Endodermal cell (in vitro differentiated cells): ENCODE measurements at regions not wholly inside any gene's neighbourhood (a gene's known extent, or its start where the extent isn't known, plus 50 kb on each side); places are given as distances from the start of the nearest gene placed in this dataset.

ENCODE experiments used
- DNase-seq: peaks from one replicate; pipeline ENCODE4 v3.0.0-alpha.2; 2017
- H3K27ac ChIP-seq: 2 replicates; pipeline ENCODE4 v1.5.1; 2013; ENCODE audit warnings: mild to moderate bottlenecking, low read depth, low read length, moderate library complexity
- H3K27me3 ChIP-seq: 2 replicates; pipeline ENCODE4 v1.6.1; 2013; ENCODE audit warnings: mild to moderate bottlenecking, low read length, moderate library complexity; ENCODE audit not compliant: insufficient read depth, control insufficient read depth, poor library complexity, severe bottlenecking
- H3K36me3 ChIP-seq: 2 replicates; pipeline ENCODE4 v1.7.0; 2013; ENCODE audit warnings: mild to moderate bottlenecking, low read length, moderate library complexity; ENCODE audit not compliant: control insufficient read depth, insufficient read depth
- H3K4me1 ChIP-seq: one replicate; pipeline ENCODE4 v1.7.0; 2013; ENCODE audit warnings: low read length; ENCODE audit not compliant: control insufficient read depth, insufficient read depth
- H3K4me3 ChIP-seq: 2 replicates; pipeline ENCODE4 v1.5.1; 2013; ENCODE audit warnings: mild to moderate bottlenecking, low read length, moderate library complexity
- H3K9ac ChIP-seq: 2 replicates; pipeline ENCODE4 v1.6.1; 2013; ENCODE audit warnings: mild to moderate bottlenecking, low read length, moderate library complexity; ENCODE audit not compliant: poor library complexity, severe bottlenecking; ENCODE audit errors: extremely low read depth
- H3K9me3 ChIP-seq: 2 replicates; pipeline ENCODE4 v1.6.1; 2013; ENCODE audit warnings: mild to moderate bottlenecking, low read length, moderate library complexity; ENCODE audit not compliant: control insufficient read depth
- H3K27ac Mint-ChIP-seq: 2 replicates; pipeline ENCODE4 v1.8.0; 2020; ENCODE audit warnings: mixed read lengths
- H3K27me3 Mint-ChIP-seq: 2 replicates; pipeline ENCODE4 v1.8.0; 2021; ENCODE audit warnings: mild to moderate bottlenecking, mixed read lengths; ENCODE audit not compliant: insufficient read depth
- H3K36me3 Mint-ChIP-seq: 2 replicates; pipeline ENCODE4 v1.8.0; 2020; ENCODE audit warnings: low read depth, mixed read lengths
- H3K4me1 Mint-ChIP-seq: 2 replicates; pipeline ENCODE4 v1.8.0; 2020; ENCODE audit warnings: mixed read lengths
- H3K4me3 Mint-ChIP-seq: 2 replicates; pipeline ENCODE4 v1.8.0; 2020; ENCODE audit warnings: mild to moderate bottlenecking, moderate library complexity, mixed read lengths
- H3K9me3 Mint-ChIP-seq: 2 replicates; pipeline ENCODE4 v1.8.0; 2020; ENCODE audit warnings: mild to moderate bottlenecking, mixed read lengths
- CTCF ChIP-seq: fragments of 200-600 bp; sonication (generic); conservative IDR thresholded peaks from 2 replicates; pipeline ENCODE4 v1.5.0; 2021; ENCODE audit warnings: antibody characterized with exemption, mild to moderate bottlenecking
- WGBS, 2 experiments: methylation state at CpG; one replicate each; pipeline versions ENCODE4 v1.1.5 to v1.1.7; 2013; ENCODE audit warnings: missing lambda C conversion rate in 2 of 2, mixed read lengths in 1 of 2; ENCODE audit not compliant: insufficient coverage in 1 of 2, insufficient read length in 1 of 2; 5-methylcytosine and 5-hydroxymethylcytosine counted together

GRCh38 chr11:45501392-45502225 lies 163.8 kb downstream of the CHST1 start:
- no peak overlapping the region for H3K4me3 ChIP-seq
- no peak overlapping the region for H3K9ac ChIP-seq
- 71 to 83% methylated on average over 8 to 9 of the region's 9 CpGs for WGBS, 2 experiments
- peak overlapping the region; percentile 97 for H3K27ac ChIP-seq
- Mint-ChIP-seq H3K9me3 (peaks cover 8% of the 10 kb centered on the region), H3K36me3 (no peaks in the 10 kb centered on the region), H3K27me3 (peaks cover 12% of the 10 kb centered on the region), H3K4me3 (no peak overlapping the region), H3K4me1 (peaks cover 6% of the 10 kb centered on the region), H3K27ac (no peak overlapping the region)
- DNase-seq = peak; percentile 48
- H3K36me3 ChIP-seq = no peaks in the 10 kb centered on the region
- H3K9me3 ChIP-seq = no peaks in the 10 kb centered on the region
- no peaks in the 10 kb centered on the region for H3K4me1 ChIP-seq
- H3K27me3 ChIP-seq = no peaks in the 10 kb centered on the region
- no peak for TF ChIP-seq CTCF

DNA sequence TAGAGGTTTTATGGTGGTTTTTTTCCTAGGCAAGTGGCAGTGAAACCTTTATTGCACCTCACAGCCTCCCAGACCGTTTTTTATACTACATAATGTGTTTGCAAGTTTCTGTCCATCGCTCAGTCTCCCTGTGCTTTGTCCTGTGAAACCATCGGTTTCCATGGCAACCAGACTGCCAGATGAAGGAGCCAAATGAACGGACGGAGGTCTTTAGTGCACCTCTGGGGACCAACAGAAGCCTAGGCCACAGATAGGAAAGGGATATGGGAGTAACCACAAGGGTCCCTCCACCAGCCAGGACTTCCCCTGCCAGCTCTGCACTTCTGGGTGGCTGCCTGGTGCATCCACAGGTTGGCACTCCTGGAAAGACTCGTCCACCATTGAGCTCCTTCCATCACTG lies 165.0 kb downstream of the CHST1 start:
- peak overlapping the region; percentile 97 for H3K27ac ChIP-seq
- H3K27me3 ChIP-seq = no peaks in the 10 kb centered on the region
- TF ChIP-seq CTCF = no peak
- H3K9ac ChIP-seq = no peak overlapping the region
- Mint-ChIP-seq H3K27ac (no peak overlapping the region), H3K4me1 (peaks cover 6% of the 10 kb centered on the region), H3K36me3 (no peaks in the 10 kb centered on the region), H3K9me3 (peaks cover 8% of the 10 kb centered on the region), H3K4me3 (no peak overlapping the region), H3K27me3 (peaks cover 12% of the 10 kb centered on the region)
- DNase-seq = peak; percentile 30
- no peak overlapping the region for H3K4me3 ChIP-seq
- H3K36me3 ChIP-seq = no peaks in the 10 kb centered on the region
- H3K4me1 ChIP-seq = no peaks in the 10 kb centered on the region
- no peaks in the 10 kb centered on the region for H3K9me3 ChIP-seq
- WGBS, 2 experiments = 82 to 87% methylated on average over 3 to 6 of the region's 6 CpGs

GRCh38 chr11:45494738-45495137 lies 170.7 kb downstream of the CHST1 start:
- no peaks in the 10 kb centered on the region for H3K4me1 ChIP-seq
- no peak overlapping the region for H3K4me3 Mint-ChIP-seq
- no peaks in the 10 kb centered on the region for H3K36me3 Mint-ChIP-seq
- H3K27ac ChIP-seq = peak overlapping the region; percentile 34
- no peaks in the 10 kb centered on the region for H3K36me3 ChIP-seq
- no peak overlapping the region for H3K9ac ChIP-seq
- peaks cover 10% of the 10 kb centered on the region for H3K9me3 ChIP-seq
- peaks cover 31% of the 10 kb centered on the region for H3K27me3 Mint-ChIP-seq
- WGBS, 2 experiments = 100% methylated on average over 1 to 2 of the region's 2 CpGs
- peaks cover 11% of the 10 kb centered on the region for H3K4me1 Mint-ChIP-seq
- H3K9me3 Mint-ChIP-seq = peaks cover 19% of the 10 kb centered on the region
- H3K27ac Mint-ChIP-seq = no peak overlapping the region
- no peak overlapping the region for H3K4me3 ChIP-seq
- H3K27me3 ChIP-seq = no peaks in the 10 kb centered on the region
- peak; percentile 20 for DNase-seq
- no peak for TF ChIP-seq CTCF
